SK-N-SH treated with all-trans-retinoic acid at 6 μM for 48 hours (cell line): ENCODE measurements at regions not wholly inside any gene's neighbourhood (a gene's known extent, or its start where the extent isn't known, plus 50 kb on each side); places are given as distances from the start of the nearest gene placed in this dataset.

Source experiments
- BACH2 ChIP-seq: fragments of 250-450 bp; sonication (Bioruptor Pico); IDR thresholded peaks from 2 replicates; pipeline ENCODE4 v1.9.0; 2021; ENCODE audit warnings: mild to moderate bottlenecking, borderline replicate concordance
- ISL1 ChIP-seq: fragments of 250-450 bp; sonication (Bioruptor Pico); IDR thresholded peaks from 2 replicates; pipeline ENCODE4 v2.1.2; 2022; ENCODE audit warnings: mild to moderate bottlenecking, moderate library complexity
- PPARA ChIP-seq: fragments of 250-450 bp; sonication (Bioruptor Pico); IDR thresholded peaks from 2 replicates; pipeline ENCODE4 v1.5.0; 2020; ENCODE audit warnings: mild to moderate bottlenecking, borderline replicate concordance
- RARB ChIP-seq: fragments of 250-450 bp; sonication (Bioruptor Pico); IDR thresholded peaks from 2 replicates; pipeline ENCODE4 v1.8.0; 2021; ENCODE audit warnings: mild to moderate bottlenecking, moderate library complexity
- SNAI2 ChIP-seq: fragments of 250-450 bp; sonication (Bioruptor Pico); IDR thresholded peaks from 2 replicates; pipeline ENCODE4 v1.5.0; 2020; ENCODE audit warnings: mild to moderate bottlenecking, moderate library complexity
- TOX ChIP-seq: fragments of 250-450 bp; sonication (Bioruptor Pico); IDR thresholded peaks from 2 replicates; pipeline ENCODE4 v1.8.0; 2021; ENCODE audit warnings: mild to moderate bottlenecking, moderate library complexity, borderline replicate concordance
- ZFP30 ChIP-seq: fragments of 450-650 bp; formaldehyde crosslinking; IDR thresholded peaks from 2 replicates; pipeline ENCODE4 v1.5.0; 2022; ENCODE audit warnings: mild to moderate bottlenecking, moderate library complexity
- ZNF70 ChIP-seq: fragments of 450-650 bp; formaldehyde crosslinking; IDR thresholded peaks from 2 replicates; pipeline ENCODE4 v1.5.0; 2020; ENCODE audit warnings: mild to moderate bottlenecking, moderate library complexity
- TF ChIP-seq, protein P1 (sequence below): fragments of 250-450 bp; sonication (Bioruptor Pico); IDR thresholded peaks from 2 replicates; pipeline ENCODE4 v1.8.0; 2020; ENCODE audit warnings: mild to moderate bottlenecking, moderate library complexity, borderline replicate concordance

- TF ChIP-seq, protein P1, sequence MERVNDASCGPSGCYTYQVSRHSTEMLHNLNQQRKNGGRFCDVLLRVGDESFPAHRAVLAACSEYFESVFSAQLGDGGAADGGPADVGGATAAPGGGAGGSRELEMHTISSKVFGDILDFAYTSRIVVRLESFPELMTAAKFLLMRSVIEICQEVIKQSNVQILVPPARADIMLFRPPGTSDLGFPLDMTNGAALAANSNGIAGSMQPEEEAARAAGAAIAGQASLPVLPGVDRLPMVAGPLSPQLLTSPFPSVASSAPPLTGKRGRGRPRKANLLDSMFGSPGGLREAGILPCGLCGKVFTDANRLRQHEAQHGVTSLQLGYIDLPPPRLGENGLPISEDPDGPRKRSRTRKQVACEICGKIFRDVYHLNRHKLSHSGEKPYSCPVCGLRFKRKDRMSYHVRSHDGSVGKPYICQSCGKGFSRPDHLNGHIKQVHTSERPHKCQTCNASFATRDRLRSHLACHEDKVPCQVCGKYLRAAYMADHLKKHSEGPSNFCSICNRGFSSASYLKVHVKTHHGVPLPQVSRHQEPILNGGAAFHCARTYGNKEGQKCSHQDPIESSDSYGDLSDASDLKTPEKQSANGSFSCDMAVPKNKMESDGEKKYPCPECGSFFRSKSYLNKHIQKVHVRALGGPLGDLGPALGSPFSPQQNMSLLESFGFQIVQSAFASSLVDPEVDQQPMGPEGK (CRISPR knock-in tag), result no peak
- TF ChIP-seq BACH2 (CRISPR knock-in tag), result no peak
- no peak for TF ChIP-seq ZFP30 (CRISPR knock-in tag)
- TF ChIP-seq PPARA (CRISPR knock-in tag), result no peak
- TF ChIP-seq SNAI2 (CRISPR knock-in tag), result no peak
- TF ChIP-seq RARB, result no peak
- no peak for TF ChIP-seq ZNF70 (CRISPR knock-in tag)
- no peak for TF ChIP-seq TOX
- no peak for TF ChIP-seq ISL1 (CRISPR knock-in tag)
Observed at GRCh38 chr6:139540894-139541293, 166.4 kb upstream of the CITED2 start.
